Endodermal cell (in vitro differentiated cells): ENCODE measurements at regions not wholly inside any gene's neighbourhood (a gene's known extent, or its start where the extent isn't known, plus 50 kb on each side); places are given as distances from the start of the nearest gene placed in this dataset.

ENCODE experiments used
- DNase-seq: peaks from one replicate; pipeline ENCODE4 v3.0.0-alpha.2; 2017
- H3K27ac ChIP-seq: 2 replicates; pipeline ENCODE4 v1.5.1; 2013; ENCODE audit warnings: mild to moderate bottlenecking, low read depth, low read length, moderate library complexity
- H3K27me3 ChIP-seq: 2 replicates; pipeline ENCODE4 v1.6.1; 2013; ENCODE audit warnings: mild to moderate bottlenecking, low read length, moderate library complexity; ENCODE audit not compliant: insufficient read depth, control insufficient read depth, poor library complexity, severe bottlenecking
- H3K36me3 ChIP-seq: 2 replicates; pipeline ENCODE4 v1.7.0; 2013; ENCODE audit warnings: mild to moderate bottlenecking, low read length, moderate library complexity; ENCODE audit not compliant: control insufficient read depth, insufficient read depth
- H3K4me1 ChIP-seq: one replicate; pipeline ENCODE4 v1.7.0; 2013; ENCODE audit warnings: low read length; ENCODE audit not compliant: control insufficient read depth, insufficient read depth
- H3K4me3 ChIP-seq: 2 replicates; pipeline ENCODE4 v1.5.1; 2013; ENCODE audit warnings: mild to moderate bottlenecking, low read length, moderate library complexity
- H3K9ac ChIP-seq: 2 replicates; pipeline ENCODE4 v1.6.1; 2013; ENCODE audit warnings: mild to moderate bottlenecking, low read length, moderate library complexity; ENCODE audit not compliant: poor library complexity, severe bottlenecking; ENCODE audit errors: extremely low read depth
- H3K9me3 ChIP-seq: 2 replicates; pipeline ENCODE4 v1.6.1; 2013; ENCODE audit warnings: mild to moderate bottlenecking, low read length, moderate library complexity; ENCODE audit not compliant: control insufficient read depth
- H3K27ac Mint-ChIP-seq: 2 replicates; pipeline ENCODE4 v1.8.0; 2020; ENCODE audit warnings: mixed read lengths
- H3K27me3 Mint-ChIP-seq: 2 replicates; pipeline ENCODE4 v1.8.0; 2021; ENCODE audit warnings: mild to moderate bottlenecking, mixed read lengths; ENCODE audit not compliant: insufficient read depth
- H3K36me3 Mint-ChIP-seq: 2 replicates; pipeline ENCODE4 v1.8.0; 2020; ENCODE audit warnings: low read depth, mixed read lengths
- H3K4me1 Mint-ChIP-seq: 2 replicates; pipeline ENCODE4 v1.8.0; 2020; ENCODE audit warnings: mixed read lengths
- H3K4me3 Mint-ChIP-seq: 2 replicates; pipeline ENCODE4 v1.8.0; 2020; ENCODE audit warnings: mild to moderate bottlenecking, moderate library complexity, mixed read lengths
- H3K9me3 Mint-ChIP-seq: 2 replicates; pipeline ENCODE4 v1.8.0; 2020; ENCODE audit warnings: mild to moderate bottlenecking, mixed read lengths
- CTCF ChIP-seq: fragments of 200-600 bp; sonication (generic); conservative IDR thresholded peaks from 2 replicates; pipeline ENCODE4 v1.5.0; 2021; ENCODE audit warnings: antibody characterized with exemption, mild to moderate bottlenecking
- WGBS, 2 experiments: methylation state at CpG; one replicate each; pipeline versions ENCODE4 v1.1.5 to v1.1.7; 2013; ENCODE audit warnings: missing lambda C conversion rate in 2 of 2, mixed read lengths in 1 of 2; ENCODE audit not compliant: insufficient coverage in 1 of 2, insufficient read length in 1 of 2; 5-methylcytosine and 5-hydroxymethylcytosine counted together

GRCh38 chr21:36532769-36533467 is 53.0 kb upstream of the CLDN14 start:
- Histone ChIP-seq H3K9ac (no peak overlapping the region), H3K36me3 (no peaks in the 10 kb centered on the region), H3K9me3 (no peaks in the 10 kb centered on the region), H3K27ac (no peak overlapping the region), H3K4me3 (no peak overlapping the region), H3K4me1 (no peaks in the 10 kb centered on the region), H3K27me3 (no peaks in the 10 kb centered on the region)
- no peaks in the 10 kb centered on the region for H3K27me3 Mint-ChIP-seq
- H3K27ac Mint-ChIP-seq: no peak overlapping the region
- H3K9me3 Mint-ChIP-seq: no peaks in the 10 kb centered on the region
- H3K4me1 Mint-ChIP-seq: no peaks in the 10 kb centered on the region
- TF ChIP-seq CTCF: no peak
- H3K4me3 Mint-ChIP-seq: no peak overlapping the region
- WGBS, 2 experiments: 96 to 97% methylated on average over 13 to 15 of the region's 15 CpGs
- H3K36me3 Mint-ChIP-seq: no peaks in the 10 kb centered on the region
- no peak for DNase-seq

- Mint-ChIP-seq H3K27me3 (no peaks in the 10 kb centered on the region), H3K36me3 (no peaks in the 10 kb centered on the region), H3K4me3 (no peak overlapping the region), H3K27ac (no peak overlapping the region), H3K9me3 (no peaks in the 10 kb centered on the region), H3K4me1 (no peaks in the 10 kb centered on the region)
- Histone ChIP-seq H3K36me3 (no peaks in the 10 kb centered on the region), H3K9me3 (no peaks in the 10 kb centered on the region), H3K4me1 (no peaks in the 10 kb centered on the region), H3K9ac (no peak overlapping the region), H3K27ac (no peak overlapping the region), H3K4me3 (no peak overlapping the region), H3K27me3 (no peaks in the 10 kb centered on the region)
- no peak for TF ChIP-seq CTCF
- 84 to 88% methylated on average over 6 of the region's 6 CpGs for WGBS, 2 experiments
- DNase-seq: no peak
These were observed 53.5 kb upstream of the CLDN14 start for GRCh38 chr21:36533468-36533848.

GRCh38 chr21:36534656-36535055 is 54.7 kb upstream of the CLDN14 start:
- Mint-ChIP-seq H3K4me3 (no peak overlapping the region), H3K9me3 (no peaks in the 10 kb centered on the region), H3K27ac (no peak overlapping the region), H3K27me3 (no peaks in the 10 kb centered on the region), H3K36me3 (no peaks in the 10 kb centered on the region), H3K4me1 (no peaks in the 10 kb centered on the region)
- H3K4me1 ChIP-seq: no peaks in the 10 kb centered on the region
- no peak overlapping the region for H3K9ac ChIP-seq
- H3K27ac ChIP-seq: no peak overlapping the region
- no peaks in the 10 kb centered on the region for H3K27me3 ChIP-seq
- no peak for DNase-seq
- H3K36me3 ChIP-seq: no peaks in the 10 kb centered on the region
- TF ChIP-seq CTCF: no peak
- H3K9me3 ChIP-seq: no peaks in the 10 kb centered on the region
- no peak overlapping the region for H3K4me3 ChIP-seq
- 64 to 100% methylated on average over 1 to 3 of the region's 3 CpGs for WGBS, 2 experiments
